Inferior parietal cortex (tissue), 1 donor: ENCODE measurements at regions not wholly inside any gene's neighbourhood (a gene's known extent, or its start where the extent isn't known, plus 50 kb on each side); places are given as distances from the start of the nearest gene placed in this dataset.
"Not testable (repeated sequence)": the region's sequence is repeated elsewhere in the genome, so short reads cannot be mapped to it uniquely, and the experiment has no call there.

Experiments used
- DNase-seq: peaks from one replicate; pipeline ENCODE4 v3.0.0-alpha.2; 2016; ENCODE audit errors: extremely low spot score

DNA sequence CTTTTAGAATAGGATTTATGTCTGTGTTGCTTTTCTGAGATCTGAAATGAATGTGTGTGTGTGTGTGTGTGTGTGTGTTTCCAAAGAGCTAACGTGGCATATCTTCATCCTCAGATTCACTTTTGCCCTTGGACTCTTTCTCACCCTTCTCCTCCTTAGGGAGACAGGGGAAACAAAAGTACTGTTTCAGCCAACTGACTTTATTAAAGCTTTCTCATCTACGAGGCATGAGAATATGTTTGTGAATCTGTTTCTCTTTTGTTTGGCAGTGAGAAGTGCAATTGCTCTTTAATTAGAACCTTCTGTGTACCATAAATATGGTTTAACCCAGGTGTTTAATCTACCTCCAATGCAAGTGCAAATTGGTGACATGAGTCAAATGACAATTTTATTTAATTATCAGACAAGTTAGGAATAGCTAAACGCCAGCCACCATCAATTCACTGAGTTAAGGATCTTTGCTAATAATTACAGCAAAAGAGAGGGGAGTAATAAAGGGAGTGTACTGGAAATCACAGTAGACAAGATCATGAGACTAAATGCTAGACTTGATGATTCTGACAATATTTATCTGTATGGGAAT, 186.4 kb upstream of the COL3A1 start:
- no peak for DNase-seq

DNA sequence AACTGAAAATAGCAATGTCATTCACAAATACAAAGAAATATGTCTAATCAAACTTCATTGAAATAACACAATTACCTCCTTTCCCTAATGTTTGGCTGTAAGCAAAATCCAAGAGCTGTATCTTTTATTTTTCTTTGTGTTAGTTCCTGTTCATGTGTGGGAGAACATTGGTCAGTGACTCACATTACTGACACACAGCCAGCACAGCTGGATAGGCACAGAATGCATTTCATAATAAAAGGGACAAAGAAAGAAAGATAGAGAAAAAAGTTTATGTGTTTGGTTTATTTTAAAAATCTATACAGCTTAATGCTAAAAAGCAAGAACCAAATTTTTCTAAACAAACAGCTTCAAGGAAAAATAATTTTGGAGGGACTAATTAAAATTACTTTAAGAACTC, 185.6 kb upstream of the COL3A1 start:
- peak; percentile 43 for DNase-seq

DNA sequence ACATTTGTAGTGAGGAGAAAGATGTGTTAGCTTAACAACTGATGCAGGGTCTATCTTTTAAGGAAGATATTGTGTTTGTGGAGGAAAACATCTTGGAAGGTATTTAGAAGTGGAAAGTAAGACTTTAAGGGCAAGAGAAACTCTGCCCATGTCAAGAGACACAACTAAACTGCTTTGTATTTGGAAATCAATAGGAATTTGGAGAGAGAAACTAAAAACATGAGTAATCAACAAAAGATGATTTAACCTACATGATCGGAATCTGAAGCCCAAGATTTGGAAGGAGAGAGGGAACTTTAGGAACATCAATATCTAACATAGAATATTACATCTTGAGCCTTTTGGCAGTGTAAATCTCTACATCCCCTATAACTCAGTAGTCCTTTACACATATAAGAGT, 184.2 kb upstream of the COL3A1 start:
- no peak for DNase-seq

DNA sequence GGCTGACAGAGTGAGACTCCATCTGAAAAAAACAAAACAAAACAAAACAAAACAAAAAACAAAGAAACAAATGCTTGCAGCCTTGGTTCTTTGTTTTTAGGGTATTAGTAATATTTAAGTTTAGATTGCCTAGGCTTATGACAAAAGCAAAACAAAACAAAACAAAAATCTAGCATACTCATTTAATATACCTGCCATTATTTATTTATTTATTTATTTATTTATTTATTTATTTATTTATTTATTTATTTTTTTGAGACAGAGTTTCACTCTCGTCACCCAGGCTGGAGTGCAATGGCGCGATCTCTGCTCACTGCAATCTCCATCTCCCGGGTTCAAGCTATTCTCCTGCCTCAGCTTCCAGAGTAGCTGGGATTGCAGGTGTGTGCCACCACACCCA, 179.7 kb upstream of the COL3A1 start:
- not testable (repeated sequence) for DNase-seq

GRCh38 chr2:188795762-188796161, 178.4 kb upstream of the COL3A1 start:
- no peak for DNase-seq

DNA sequence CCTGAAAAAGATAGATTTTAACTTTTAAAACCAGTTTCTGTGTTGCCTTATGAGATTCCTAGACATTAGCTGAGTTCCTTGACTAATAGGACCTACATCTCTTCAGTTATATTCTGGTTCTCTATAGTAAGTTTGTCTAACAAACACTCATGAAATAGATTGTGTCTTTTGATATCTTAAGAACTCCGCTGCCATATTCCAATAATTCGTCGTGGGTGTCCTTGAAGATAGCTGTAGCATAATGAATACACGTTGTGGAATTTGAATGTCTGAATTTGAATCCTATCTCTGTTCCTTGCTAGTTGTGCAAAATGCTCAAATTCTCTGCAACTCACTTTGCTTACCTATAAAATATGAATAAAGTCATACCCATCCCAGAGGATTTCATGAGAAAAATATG, 176.8 kb upstream of the COL3A1 start:
- no peak for DNase-seq

GRCh38 chr2:188798159-188798558, 176.0 kb upstream of the COL3A1 start:
- no peak for DNase-seq

GRCh38 chr2:188805219-188805618, 169.0 kb upstream of the COL3A1 start:
- DNase-seq = no peak

- DNase-seq = no peak
These were observed 165.2 kb upstream of the COL3A1 start for GRCh38 chr2:188808947-188809355.

GRCh38 chr2:188810586-188810985, 163.6 kb upstream of the COL3A1 start:
- DNase-seq = peak; percentile 49

- DNase-seq = no peak
These were observed 162.7 kb upstream of the COL3A1 start for GRCh38 chr2:188811522-188811921.

- no peak for DNase-seq
These were observed 160.9 kb upstream of the COL3A1 start for GRCh38 chr2:188813315-188813714.

GRCh38 chr2:188813857-188814256, 160.3 kb upstream of the COL3A1 start:
- DNase-seq = no peak

DNA sequence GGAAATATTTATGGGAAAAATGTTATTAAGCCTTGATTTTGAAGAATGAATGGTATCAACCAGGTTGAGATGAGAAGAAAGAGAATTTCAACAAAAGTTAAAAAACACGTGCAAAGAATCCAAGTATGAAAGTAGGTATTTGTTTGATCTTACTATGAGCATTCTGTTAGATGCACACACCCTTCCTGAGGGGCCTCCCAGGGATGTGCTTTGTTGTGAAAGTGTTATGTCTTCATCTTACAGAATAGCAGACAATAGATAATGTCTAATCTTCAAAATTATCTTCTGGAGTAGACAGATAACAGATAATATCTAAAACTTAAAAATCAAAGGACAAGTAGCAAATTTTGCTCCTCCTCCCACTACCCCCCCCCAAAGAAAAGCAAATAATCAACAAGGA, 155.2 kb upstream of the COL3A1 start:
- DNase-seq = no peak

- no peak for DNase-seq
These were observed 154.4 kb upstream of the COL3A1 start for GRCh38 chr2:188819792-188820191.

- no peak for DNase-seq
These were observed 153.6 kb upstream of the COL3A1 start for GRCh38 chr2:188820576-188820975.

- no peak for DNase-seq
These were observed 150.0 kb upstream of the COL3A1 start for GRCh38 chr2:188824125-188824524.

DNA sequence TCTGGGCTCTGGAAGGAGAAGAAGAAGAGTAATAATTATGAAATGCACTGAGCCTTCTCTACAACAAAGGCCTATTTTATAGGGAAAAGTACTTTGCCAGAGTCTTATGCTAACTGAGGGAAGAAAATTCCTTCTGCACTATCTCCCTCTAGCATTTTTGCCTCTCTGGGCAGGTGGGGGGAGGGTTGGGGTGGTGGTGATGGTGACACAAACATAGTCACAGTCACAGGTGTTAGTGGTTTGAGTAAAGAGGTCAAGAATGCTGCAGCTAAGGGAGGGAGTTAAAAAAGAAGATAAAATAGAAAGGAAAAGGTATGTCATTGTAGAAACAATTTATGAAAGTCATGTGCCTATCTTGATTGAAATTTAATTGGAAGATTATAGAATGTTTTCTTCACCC, 140.8 kb upstream of the COL3A1 start:
- no peak for DNase-seq

DNA sequence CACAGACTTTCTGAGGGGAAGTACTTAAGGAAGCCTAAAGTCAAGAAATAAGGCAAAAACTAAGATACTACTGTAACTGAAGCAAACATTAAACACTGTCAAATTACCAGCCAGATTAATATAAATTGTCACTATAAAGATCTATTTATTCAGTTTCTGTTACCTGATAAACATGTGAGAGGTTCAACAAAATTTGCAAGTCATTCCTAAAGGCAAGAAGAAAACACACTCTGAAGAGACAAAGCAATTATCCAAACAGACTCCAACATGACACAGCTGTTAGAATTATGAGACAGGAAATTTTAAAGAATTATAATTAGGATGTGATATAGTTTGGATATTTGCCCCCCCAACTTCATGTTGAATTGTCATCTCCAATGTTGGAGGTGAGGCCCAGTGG, 140.4 kb upstream of the COL3A1 start:
- DNase-seq = no peak

- no peak for DNase-seq
These were observed 139.2 kb upstream of the COL3A1 start for GRCh38 chr2:188835006-188835405.

DNA sequence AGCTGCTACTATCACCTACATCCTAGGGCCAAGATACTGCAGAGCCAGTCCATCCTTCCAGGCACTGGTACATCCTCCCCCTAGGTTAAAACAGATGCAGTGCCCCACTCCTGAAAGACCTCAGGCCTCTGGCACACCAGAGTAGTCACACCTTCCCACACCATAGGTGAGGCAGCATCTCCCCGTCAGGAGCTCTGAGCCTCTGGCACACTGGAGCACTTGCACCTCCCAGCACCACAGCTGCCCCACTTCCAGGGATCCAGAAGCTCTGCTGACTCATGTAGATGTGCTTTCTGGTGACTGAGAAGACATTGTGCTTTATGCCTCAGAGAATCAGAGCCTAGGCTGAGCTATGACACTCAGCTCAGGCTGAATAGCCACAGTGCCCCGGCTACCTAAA, 138.4 kb upstream of the COL3A1 start:
- DNase-seq = no peak

GRCh38 chr2:188845692-188846091, 128.5 kb upstream of the COL3A1 start:
- no peak for DNase-seq

GRCh38 chr2:188848887-188849435, 125.2 kb upstream of the COL3A1 start:
- no peak for DNase-seq

DNA sequence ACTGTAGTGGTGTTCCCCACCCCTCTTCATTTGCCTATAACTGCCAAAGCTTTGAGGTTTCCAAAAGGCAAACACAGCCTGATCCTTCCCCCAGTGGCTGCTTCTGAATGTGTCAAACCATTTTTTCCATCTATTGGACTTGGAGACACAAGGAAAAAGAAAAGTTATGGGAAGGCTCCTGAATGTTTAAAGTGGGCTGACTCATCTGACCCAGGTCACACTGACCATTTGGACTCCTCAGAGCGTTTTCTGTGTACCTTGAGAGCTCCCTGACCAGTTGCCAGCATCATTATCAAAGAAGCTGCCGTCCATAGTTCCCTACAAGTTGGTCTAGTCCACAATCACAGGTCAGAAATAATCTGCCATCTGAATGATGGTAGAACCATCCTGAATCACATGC, 123.4 kb upstream of the COL3A1 start:
- no peak for DNase-seq
